HG03060 (cell line): ENCODE measurements at regions not wholly inside any gene's neighbourhood (a gene's known extent, or its start where the extent isn't known, plus 50 kb on each side); places are given as distances from the start of the nearest gene placed in this dataset.
"Not testable (repeated sequence)": the region's sequence is repeated elsewhere in the genome, so short reads cannot be mapped to it uniquely, and the experiment has no call there.

ENCODE experiments used
- ATAC-seq: cut with Tn5 transposase; IDR thresholded peaks from one replicate; pipeline ENCODE4 v1.9.1; 2021; ENCODE audit warnings: low read depth, moderate number of reproducible peaks; ENCODE audit not compliant: unreplicated experiment

- ATAC-seq = no peak
Measured at GRCh38 chr12:116360579-116361413, 83.3 kb upstream of the MED13L start.

DNA sequence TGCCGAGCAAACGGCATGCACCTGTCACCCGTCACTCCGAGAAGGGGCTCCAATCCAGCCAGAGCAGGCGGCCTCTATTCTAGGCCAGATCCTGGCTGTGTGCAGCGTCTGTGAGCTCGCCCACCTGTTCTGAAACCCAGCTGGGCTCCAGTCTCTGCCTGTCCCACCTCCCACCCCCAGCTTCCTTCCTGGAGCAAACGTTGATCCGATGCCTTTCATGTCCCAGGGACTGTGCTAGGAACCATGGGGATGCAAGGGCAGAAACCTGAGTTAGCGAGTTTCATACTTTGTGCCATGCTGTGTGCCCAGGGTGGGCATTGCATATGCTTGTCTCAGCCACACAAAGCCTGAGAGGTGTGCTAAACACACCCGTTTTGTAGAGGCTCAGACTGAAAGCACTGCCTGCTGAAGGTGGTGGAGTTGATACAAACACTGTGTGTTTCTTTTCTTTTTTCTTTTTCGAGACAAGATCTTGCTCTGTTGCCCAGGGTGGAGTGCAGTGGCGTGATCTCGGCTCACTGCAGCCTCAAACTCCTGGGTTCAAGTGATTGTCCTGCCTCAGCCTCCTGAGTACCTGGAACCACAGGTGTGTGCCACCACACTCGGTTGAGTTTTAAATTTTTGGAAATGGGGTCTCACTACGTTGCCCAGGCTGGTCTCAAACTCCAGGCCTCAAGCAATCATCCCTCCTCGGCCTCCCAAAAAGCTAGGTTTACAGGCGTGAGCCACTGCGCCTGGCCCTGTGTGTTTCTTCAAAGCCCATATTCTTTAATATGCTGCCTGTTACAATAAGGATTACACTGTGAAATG is 84.1 kb upstream of the MED13L start:
- no peak for ATAC-seq

- ATAC-seq = no peak
Measured at GRCh38 chr12:116365114-116365513, 87.6 kb upstream of the MED13L start.

DNA sequence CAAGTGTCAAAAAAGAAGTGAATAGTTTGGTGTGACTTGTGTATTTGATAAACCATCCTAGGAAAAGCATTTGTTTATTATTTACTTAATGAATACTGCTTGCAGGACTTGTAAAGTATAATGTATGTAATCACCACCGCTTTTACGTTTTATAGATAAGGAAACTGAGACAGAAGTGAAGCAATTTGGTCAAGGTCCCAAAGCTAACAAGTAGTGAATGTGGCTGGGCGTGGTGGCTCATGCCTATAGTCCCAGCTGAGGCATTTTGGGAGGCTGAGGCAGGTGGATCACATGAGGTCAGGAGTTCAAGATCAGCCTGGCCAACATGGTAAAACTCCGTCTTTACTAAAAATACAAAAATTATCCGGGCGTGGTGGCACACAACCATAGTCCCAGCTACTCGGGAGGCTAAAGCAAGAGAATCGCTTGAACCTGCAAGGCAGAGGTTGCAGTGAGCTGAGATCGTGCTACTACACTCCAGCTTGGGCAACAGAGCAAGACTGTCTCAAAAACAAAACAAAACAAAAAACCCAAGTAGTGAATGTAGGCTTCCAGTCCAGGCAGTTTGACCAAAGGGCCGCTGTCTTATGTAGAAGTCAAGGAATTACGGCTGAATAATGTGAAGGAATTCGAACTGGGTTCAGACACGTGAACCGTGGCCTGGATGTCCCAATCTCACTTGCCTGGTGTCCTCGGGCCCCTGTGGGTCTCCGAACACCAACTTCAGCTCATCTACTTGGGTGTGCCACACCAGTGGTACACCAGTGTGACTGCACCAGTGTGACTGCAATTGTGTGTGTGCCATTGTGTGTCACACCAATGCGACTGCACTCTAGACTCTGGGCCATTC is 88.3 kb upstream of the MED13L start:
- no peak for ATAC-seq

DNA sequence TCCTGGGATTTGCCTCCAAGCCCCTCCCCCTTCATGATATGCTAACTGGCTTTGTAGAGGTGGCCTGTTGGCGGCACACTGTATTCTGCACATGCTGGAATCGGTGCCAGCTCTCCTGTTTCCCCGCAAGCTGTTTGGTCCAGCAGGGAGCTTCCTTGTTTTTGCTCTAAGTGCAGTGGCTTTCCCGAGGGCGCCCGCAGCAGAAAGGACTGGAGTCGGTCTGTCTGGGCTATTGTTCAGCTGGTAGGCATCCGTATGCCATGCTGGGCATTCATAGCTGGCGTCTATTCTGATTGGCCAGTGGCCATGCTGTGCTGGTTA is 88.9 kb upstream of the MED13L start:
- ATAC-seq = no peak

DNA sequence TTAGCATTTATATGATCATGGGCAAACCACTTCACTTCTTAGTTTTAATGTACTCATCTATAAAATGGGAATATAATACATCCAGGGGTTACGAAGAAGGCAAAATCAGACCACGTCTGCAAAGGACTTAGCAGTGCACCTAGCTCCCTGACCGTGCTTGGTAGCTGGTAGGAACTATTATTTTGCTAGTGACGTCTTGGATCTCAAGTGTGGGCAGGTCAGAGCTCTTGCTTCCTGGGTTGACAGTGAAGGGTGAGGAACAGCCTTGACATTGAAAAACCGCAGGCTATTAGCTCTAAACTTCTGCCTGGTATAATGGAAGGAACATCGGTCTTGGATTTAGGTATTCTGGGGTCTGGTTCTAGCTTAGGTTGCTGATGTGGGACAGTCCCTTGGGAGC is 89.3 kb upstream of the MED13L start:
- ATAC-seq = no peak

DNA sequence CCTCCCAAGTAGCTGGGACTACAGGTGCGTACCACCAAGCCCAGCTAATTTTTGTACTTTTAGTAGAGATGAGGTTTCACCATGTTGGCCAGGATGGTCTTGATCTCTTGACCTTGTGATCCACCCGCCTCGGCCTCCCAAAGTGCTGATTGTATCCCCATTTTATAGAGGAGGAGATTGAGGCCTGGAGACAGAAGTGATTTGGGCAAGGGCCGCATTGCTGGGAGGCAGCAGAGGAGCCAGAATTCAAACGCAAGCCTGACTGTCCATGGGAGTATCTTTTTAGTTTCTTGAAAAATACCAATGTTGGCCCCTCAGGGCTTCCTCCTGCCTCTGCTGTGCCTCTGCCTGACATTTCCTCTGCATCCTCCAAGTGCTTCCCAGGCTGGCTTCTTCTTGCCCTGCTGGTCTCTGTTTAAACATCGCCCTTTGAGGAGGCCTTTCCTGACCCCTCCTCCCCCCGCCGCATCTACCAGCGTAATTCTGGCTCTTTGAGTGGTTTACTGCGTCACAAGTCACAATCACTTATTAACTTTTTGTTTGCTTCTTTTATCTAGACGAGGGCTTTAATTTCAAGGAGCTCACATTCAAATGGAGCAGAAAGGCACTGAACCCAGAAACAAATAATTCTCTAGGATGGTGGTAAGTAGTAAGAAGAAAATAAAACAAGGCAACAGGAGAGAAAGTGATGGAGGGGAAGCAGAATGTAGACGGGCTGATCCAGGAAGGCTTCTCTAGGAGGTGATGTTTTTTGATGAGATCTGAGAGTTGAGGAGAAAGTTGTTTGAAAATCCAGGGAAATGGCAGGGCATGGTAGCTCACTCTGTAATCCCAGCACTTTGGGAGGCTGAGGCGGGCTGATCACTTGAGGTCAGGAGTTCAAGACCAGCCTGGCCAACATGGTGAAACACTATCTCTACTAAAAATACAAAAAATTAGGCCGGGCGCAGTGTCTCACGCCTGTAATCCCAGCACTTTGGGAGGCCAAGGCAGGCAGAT is 91.0 kb upstream of the MED13L start:
- no peak for ATAC-seq

DNA sequence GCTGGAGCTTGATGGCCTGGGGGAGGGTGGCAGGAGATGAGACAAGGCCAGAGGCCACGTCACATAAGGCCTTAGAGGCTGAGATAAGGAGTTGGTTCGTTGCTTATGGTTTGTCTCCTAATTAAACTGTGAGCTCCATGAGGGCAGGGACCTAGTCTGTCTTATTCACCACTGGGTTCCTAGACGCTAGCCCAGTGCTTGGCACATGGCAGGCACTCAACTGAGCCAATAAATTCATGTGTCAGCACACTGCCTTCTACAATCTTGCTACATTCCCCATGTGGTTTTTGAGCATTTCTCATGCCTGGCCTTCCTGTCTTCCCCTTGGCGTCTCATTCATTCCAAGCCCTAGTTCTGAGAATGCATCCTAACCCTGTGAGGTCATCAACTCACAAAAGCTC is 92.5 kb upstream of the MED13L start:
- no peak for ATAC-seq

GRCh38 chr12:116370886-116371580 is 93.5 kb upstream of the MED13L start:
- no peak for ATAC-seq

DNA sequence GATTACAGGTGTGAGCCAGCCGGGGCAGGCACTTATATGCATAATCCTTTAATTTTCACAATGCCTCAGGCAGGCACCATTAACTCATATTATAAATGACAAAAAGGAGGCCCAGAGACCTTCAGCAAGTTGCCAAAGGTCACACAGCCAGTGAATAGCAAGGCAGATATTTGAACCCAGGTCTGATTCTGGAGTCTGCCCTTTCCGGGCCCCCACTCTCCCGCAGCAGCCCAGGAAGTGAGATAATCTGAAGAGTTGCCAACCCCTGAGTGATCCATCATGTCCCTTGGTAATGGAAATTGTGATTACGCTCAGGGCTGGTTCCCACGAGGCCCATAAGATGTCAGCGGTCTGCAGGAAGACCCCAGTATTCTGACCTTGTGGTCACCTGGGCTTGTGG is 95.3 kb upstream of the MED13L start:
- ATAC-seq = no peak

DNA sequence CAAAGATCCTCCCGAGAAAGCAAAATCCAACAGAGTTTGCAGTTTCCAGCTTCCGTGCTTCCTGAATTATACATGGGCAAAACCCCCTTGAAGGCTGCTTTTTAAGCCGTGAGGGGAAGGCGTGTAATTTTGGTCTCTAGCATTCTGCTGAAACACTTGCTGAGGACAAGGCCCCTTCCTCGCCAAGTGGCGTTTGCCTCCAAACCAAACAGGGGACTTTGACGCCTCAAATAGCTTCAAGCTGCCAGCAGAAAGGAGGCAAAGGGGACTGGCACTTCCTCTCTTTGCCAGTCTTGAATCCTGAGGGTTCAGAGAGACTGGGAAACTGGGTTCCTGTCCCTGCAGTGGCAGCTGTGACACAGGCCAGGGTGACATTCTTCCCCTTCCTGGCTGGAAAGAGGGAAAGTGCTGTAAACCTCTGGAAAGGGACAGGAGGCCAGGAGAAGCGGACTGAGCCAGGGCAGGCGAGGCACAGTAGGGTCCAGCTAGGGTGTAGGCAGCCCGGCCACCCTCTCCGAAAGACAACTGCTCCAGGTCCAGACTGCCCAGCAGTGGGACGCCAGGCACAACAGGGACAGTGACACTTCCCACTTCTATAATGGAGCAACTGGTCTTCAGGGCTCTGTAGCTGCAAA is 96.2 kb upstream of the MED13L start:
- ATAC-seq = no peak

DNA sequence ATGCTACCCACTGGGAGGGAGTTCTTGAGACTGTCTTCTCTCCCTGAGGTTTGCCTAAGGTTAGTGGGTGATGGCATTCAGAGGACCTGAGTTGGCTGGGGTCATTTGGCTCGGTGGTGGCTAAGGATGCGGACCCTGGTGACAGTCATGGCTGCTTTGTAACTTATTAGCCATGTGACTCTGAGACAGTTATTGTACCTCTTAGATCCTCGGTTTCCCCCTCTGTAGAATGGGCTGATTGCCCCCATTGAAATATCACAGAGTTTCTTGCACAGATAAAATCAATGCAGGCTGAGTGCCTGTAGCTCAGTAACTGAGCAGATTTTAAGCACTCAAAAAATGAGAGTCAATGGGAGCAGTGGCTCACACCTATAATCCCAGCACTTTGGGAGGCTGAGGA is 96.7 kb upstream of the MED13L start:
- ATAC-seq = no peak

- ATAC-seq = no peak
Measured at GRCh38 chr12:116375278-116375842, 97.9 kb upstream of the MED13L start.

DNA sequence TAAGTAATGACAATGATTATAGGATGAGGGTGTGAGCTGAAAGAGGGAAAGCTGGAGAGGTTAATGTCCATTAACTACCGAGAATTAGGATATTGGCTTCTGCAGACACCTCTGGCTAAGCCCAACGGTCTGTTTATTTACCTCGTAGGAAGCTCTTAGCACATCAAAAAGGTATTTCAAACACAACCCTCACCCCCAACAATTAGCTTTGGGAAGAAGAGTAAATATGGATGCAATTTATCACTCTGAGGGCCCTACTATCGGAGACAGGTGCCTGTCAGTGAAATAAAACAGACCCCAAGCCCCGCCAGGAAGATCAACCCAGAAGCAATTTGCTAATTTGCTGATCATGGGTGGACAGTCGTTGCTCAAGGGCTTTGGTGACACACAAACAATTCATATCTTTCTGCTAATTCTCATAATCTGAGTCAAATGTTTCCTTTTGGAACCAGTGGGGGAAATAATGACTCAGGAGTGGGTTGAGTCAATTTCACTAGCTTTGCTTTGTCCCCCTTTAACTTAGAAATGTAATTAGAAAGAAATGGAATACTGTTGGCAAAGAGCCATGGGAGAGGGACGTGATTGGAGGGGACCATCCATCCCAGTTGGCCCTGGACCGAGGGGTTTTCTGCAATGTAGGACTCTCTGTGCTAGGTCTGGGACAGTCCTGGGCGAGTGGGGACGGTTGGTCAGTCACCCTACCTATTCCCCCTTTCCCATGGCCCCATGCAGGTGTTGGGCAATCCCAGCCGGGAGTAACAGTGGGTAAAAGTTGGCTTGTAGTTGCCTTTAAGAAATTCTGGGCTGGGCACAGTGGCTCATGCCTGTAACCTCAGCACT is 99.1 kb upstream of the MED13L start:
- ATAC-seq = no peak

- not testable (repeated sequence) for ATAC-seq
Measured at GRCh38 chr12:116377194-116377571, 99.7 kb upstream of the MED13L start.

DNA sequence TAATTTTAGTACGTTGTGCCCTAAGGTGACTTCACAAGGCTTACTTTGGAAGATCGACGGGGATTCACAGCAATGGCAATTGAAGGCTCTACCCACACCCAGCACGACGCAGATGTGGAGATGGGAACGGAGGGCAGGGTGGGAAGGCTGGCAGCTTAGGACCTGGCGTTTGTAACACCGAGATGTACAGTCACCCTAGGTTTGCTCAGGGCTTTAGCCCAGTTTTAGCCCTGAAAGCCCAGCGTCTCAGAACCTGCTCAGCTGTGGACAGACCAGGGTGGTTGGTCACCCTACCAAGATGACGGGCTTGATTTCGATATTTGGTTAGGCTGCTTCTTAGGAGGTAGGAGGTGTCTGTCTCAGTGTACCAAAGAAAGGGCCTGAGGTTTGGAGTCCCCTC is 100.5 kb upstream of the MED13L start:
- ATAC-seq = no peak

DNA sequence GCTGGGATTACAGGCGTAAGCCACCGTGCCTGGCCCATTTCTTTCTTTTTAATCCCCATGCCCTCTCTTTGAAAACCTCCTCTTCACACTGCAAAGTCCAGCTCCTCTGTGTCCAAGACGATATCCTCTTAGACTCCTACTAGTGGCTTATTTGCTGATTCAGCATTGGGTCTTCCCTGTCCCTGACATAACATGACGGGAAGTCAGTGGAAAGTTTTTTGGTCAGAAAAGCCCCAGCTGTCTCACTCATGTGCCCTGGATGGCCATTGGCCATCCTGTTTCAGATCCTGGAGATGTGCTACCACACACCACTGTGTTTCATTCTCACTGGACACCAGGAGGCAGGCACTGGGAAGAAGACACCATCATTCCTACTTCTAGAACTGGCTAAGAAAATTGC is 102.6 kb upstream of the MED13L start:
- ATAC-seq = no peak

DNA sequence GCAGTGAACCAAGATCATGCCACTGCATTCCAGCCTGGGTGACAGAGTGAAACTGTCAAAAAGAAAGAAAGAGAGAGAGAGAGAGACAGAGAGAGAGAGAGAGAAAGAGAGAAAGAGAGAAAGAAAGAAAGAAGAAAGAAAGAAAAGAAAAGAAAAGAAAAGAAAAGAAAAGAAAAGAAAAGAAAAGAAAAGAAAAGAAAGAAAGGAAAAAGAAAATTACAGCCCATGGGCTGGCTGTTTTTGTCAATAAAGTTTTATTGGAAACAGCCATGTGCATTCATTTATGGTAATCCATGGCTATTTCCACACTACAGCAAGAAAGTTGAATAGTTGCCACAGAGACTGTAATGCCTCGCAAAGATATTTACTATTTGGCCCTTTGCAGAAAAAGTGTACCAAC is 103.2 kb upstream of the MED13L start:
- not testable (repeated sequence) for ATAC-seq
